ENCODE measurements at regions not wholly inside any gene's neighbourhood (a gene's known extent, or its start where the extent isn't known, plus 50 kb on each side); places are given as distances from the start of the nearest gene placed in this dataset.

- no peak for TF ChIP-seq L3MBTL2 (conservative IDR thresholded peaks at IDR 0.05)
- TF ChIP-seq HDGF (IDR thresholded peaks at IDR 0.05; ENCODE audit: borderline replicate concordance), result no peak
- no peak for TF ChIP-seq SUZ12 (IDR thresholded peaks at IDR 0.05)
- no peak for TF ChIP-seq BHLHE40 (IDR thresholded peaks at IDR 0.05; ENCODE audit: borderline replicate concordance)
- no peak for TF ChIP-seq NFRKB (IDR thresholded peaks at IDR 0.05)
- no peak for TF ChIP-seq SP1 (IDR thresholded peaks at IDR 0.05)
- TF ChIP-seq PKNOX1 (IDR thresholded peaks at IDR 0.05), result no peak
- no peak for TF ChIP-seq FOXK2 (IDR thresholded peaks at IDR 0.05)
Observed at GRCh38 chr12:98198261-98198982, 317.0 kb upstream of the TMPO start.
